ENCODE measurements at regions not wholly inside any gene's neighbourhood (a gene's known extent, or its start where the extent isn't known, plus 50 kb on each side); places are given as distances from the start of the nearest gene placed in this dataset.

DNA sequence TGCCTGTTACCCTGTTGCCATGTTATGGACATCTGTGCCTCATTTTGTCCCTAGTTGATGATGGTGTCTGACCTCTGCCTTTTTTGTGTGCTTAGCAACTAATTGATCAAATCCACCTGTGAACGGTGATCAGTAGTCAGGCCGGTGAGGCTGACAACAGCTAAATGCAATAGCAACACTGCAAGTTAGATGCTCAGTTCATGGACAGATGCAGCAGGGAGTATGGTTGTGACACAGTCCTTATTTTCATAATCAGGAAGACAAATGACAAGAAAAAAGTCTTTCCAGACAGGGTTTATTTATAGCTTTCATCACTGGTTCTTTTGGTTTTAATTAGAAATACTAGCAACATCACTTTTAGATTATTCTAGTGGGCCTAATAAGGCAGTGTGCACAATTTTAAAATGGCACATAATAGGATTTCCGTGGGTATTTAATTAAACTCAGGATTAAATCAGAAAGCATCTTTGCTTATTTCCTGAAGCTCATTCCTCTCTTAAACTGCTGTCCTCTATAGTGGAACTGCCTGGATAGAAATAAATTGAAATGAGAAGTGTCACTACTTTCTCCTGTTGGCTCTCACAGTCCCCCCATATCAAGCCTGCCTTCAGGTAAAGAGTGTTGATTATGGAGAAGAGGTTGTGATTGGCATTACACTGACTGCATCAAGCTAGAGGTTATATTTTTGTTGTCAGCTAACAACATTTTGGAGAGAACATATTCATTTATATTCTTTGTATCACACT, 281.1 kb upstream of the NAV3 start:
- Histone ChIP-seq H4K20me1 (ENCODE audit: control insufficient read depth, insufficient read depth, insufficient read length) (no peaks in the 10 kb centered on the region), H4K91ac (ENCODE audit: insufficient read length, low read depth, low read length) (no peak overlapping the region), H2AFZ (ENCODE audit: low read length) (no peak overlapping the region), H3K79me2 (ENCODE audit: insufficient read depth, low read length) (no peaks in the 10 kb centered on the region), H4K5ac (ENCODE audit: insufficient read length, low read depth, low read length) (no peak overlapping the region), H3K23me2 (ENCODE audit: insufficient read length, low read depth, low read length, poor library complexity, severe bottlenecking) (no peaks in the 10 kb centered on the region), H2BK20ac (ENCODE audit: low read depth, low read length, poor library complexity, severe bottlenecking) (no peak overlapping the region), H2BK120ac (ENCODE audit: low read depth, low read length, poor library complexity, severe bottlenecking) (no peak overlapping the region), H2AK5ac (ENCODE audit: insufficient read length, low read length) (no peak overlapping the region), H3K4ac (ENCODE audit: low read depth, low read length) (no peak overlapping the region), H2BK12ac (ENCODE audit: insufficient read length, low read depth, low read length) (no peak overlapping the region), H3T11ph (ENCODE audit: low read length) (no peak overlapping the region), H3K56ac (ENCODE audit: insufficient read length, low read depth, low read length) (no peak overlapping the region), H3K14ac (ENCODE audit: insufficient read depth, low read length) (no peak overlapping the region), H3K27me3 (ENCODE audit: insufficient read depth, low read length) (no peaks in the 10 kb centered on the region), H2BK15ac (ENCODE audit: low read depth, low read length) (no peak overlapping the region), H3K9ac (ENCODE audit: extremely low read depth, insufficient read length, low read length) (no peak overlapping the region), H2BK5ac (ENCODE audit: insufficient read length, low read length) (no peak overlapping the region), H3K79me1 (ENCODE audit: insufficient read depth, low read depth, low read length, poor library complexity, severe bottlenecking) (no peaks in the 10 kb centered on the region), H3K18ac (ENCODE audit: insufficient read length, low read depth, low read length) (no peak overlapping the region), H4K8ac (replicated peaks; ENCODE audit: insufficient read length, low read depth, low read length) (peak overlapping the region; percentile 15), H3K4me1 (ENCODE audit: insufficient read depth, low read length) (no peaks in the 10 kb centered on the region), H3K27ac (ENCODE audit: insufficient read length, low read depth, low read length) (no peak overlapping the region), H3K9me3 (ENCODE audit: control insufficient read depth, low read depth, low read length) (no peaks in the 10 kb centered on the region), H3K23ac (ENCODE audit: insufficient read length, low read depth, low read length) (no peak overlapping the region), H3K4me2 (ENCODE audit: insufficient read depth, insufficient read length, low read length) (no peak overlapping the region)
- TF ChIP-seq CTCF (conservative IDR thresholded peaks at IDR 0.05): no peak
- Mint-ChIP-seq H3K4me3 (no peak overlapping the region), H3K36me3 (ENCODE audit: insufficient read depth in 1 of 3, low read depth in 3 of 3) (no peaks in the 10 kb centered on the region), H3K27ac (no peak overlapping the region; a peak in 1 of 7 replicates), H3K9me3 (no peaks in the 10 kb centered on the region; a peak in 1 of 5 replicates), H3K27me3 (ENCODE audit: low read depth) (no peaks in the 10 kb centered on the region), H3K4me1 (no peaks in the 10 kb centered on the region)
- WGBS (ENCODE audit: extremely low coverage, insufficient read length, low lambda C conversion rate): no CpG with 5 or more reads among the region's 3 CpGs
- no peak for DNase-seq
